Nephron progenitor cell (in vitro differentiated cells): ENCODE measurements at regions not wholly inside any gene's neighbourhood (a gene's known extent, or its start where the extent isn't known, plus 50 kb on each side); places are given as distances from the start of the nearest gene placed in this dataset.
"Not testable (repeated sequence)": the region's sequence is repeated elsewhere in the genome, so short reads cannot be mapped to it uniquely, and the experiment has no call there.

Source experiments
- DNase-seq: peaks from one replicate; pipeline ENCODE4 v3.0.0; 2021
- H3K27ac Mint-ChIP-seq: 2 replicates; pipeline ENCODE4 v1.8.0; 2021; ENCODE audit warnings: mild to moderate bottlenecking, moderate library complexity, mixed read lengths
- H3K27me3 Mint-ChIP-seq: 2 replicates; pipeline ENCODE4 v1.8.0; 2021; ENCODE audit warnings: mild to moderate bottlenecking, low read depth, mixed read lengths; ENCODE audit not compliant: poor library complexity
- H3K36me3 Mint-ChIP-seq: 2 replicates; pipeline ENCODE4 v1.8.0; 2021; ENCODE audit warnings: low read depth, mixed read lengths
- H3K4me1 Mint-ChIP-seq: 2 replicates; pipeline ENCODE4 v1.8.0; 2021; ENCODE audit warnings: mixed read lengths
- H3K4me3 Mint-ChIP-seq: 2 replicates; pipeline ENCODE4 v1.8.0; 2021; ENCODE audit warnings: mild to moderate bottlenecking, moderate library complexity, mixed read lengths
- H3K9me3 Mint-ChIP-seq: 2 replicates; pipeline ENCODE4 v1.8.0; 2021; ENCODE audit warnings: mild to moderate bottlenecking, moderate library complexity, mixed read lengths

- H3K4me1 Mint-ChIP-seq, H3K4me3 Mint-ChIP-seq, H3K36me3 Mint-ChIP-seq: not testable (repeated sequence)
Observed at GRCh38 chr22:11561744-11562143, 3966.2 kb upstream of the OR11H1 start.

DNA sequence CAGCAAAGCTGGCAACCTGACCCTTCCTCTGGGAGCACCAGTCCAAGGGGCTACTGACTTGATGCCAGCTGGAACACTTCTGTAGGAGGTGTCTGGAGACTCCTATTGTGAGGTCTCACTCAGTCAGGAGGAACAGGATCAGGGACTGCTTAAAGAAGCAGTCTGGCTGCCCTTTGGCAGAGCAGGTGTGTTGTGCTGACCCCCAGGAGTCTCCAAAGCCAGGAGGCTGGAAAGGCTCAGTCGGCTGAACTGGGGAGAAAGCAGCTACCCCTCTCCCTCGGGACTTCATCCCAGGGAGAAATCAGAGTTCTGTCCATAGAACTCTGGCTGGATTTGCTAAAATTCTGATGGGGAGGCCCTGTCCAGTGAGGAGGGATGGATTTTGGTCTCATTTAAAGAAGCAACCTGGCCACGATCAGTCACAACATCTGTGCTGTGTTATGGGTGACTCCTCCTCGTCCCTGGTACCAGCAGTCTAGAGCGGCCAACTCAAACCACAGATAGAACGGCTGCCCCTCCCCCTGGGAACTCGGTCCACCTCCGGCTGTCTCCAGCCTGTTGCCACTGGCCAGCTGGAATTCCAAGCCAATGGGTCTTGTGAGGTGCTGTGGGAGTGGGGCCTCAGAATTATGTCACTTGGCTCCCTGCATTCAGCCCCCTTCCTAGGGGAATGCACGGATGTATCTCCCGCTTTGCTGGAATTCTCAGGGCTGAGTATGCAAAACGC is 3959.0 kb upstream of the OR11H1 start:
- H3K4me1 Mint-ChIP-seq, H3K36me3 Mint-ChIP-seq, DNase-seq, H3K27me3 Mint-ChIP-seq, H3K27ac Mint-ChIP-seq, H3K4me3 Mint-ChIP-seq: not testable (repeated sequence)
- peaks cover 90% of the 10 kb centered on the region for H3K9me3 Mint-ChIP-seq

More at GRCh38 chr22:11561744-11562143, 3966.2 kb upstream of the OR11H1 start:
- H3K9me3 Mint-ChIP-seq, result peaks cover 58% of the 10 kb centered on the region
- not testable (repeated sequence) for H3K27ac Mint-ChIP-seq, DNase-seq, H3K27me3 Mint-ChIP-seq

DNA sequence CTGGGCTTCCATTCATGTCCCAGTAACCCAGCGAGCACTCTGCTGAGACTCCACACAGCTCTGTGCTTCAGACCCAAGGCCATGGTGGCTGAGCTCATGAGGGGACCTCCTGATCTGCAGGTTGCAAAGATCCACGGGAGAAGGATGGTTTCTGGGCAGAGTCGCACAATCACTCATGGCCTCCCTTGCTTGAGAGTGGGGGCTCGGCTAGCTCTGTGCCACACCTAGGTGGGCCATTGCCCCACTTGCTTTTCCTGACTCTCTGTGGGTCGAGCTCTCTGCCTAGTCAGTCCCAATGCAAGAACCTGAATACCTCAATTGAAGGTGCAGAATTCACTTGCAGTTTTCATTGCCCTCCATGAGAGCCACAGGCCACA is 3958.4 kb upstream of the OR11H1 start:
- Mint-ChIP-seq H3K9me3 (peaks cover 94% of the 10 kb centered on the region), H3K36me3 (peaks cover 12% of the 10 kb centered on the region)
- H3K27me3 Mint-ChIP-seq, H3K4me1 Mint-ChIP-seq, H3K27ac Mint-ChIP-seq, DNase-seq, H3K4me3 Mint-ChIP-seq: not testable (repeated sequence)

GRCh38 chr22:11573154-11573553 is 3954.8 kb upstream of the OR11H1 start:
- H3K27me3 Mint-ChIP-seq, H3K27ac Mint-ChIP-seq, H3K4me3 Mint-ChIP-seq, DNase-seq, H3K4me1 Mint-ChIP-seq: not testable (repeated sequence)
- peaks cover 100% of the 10 kb centered on the region for H3K9me3 Mint-ChIP-seq
- peaks cover 23% of the 10 kb centered on the region for H3K36me3 Mint-ChIP-seq

GRCh38 chr22:11574231-11574630 is 3953.8 kb upstream of the OR11H1 start:
- peaks cover 100% of the 10 kb centered on the region for H3K9me3 Mint-ChIP-seq
- H3K27me3 Mint-ChIP-seq, H3K27ac Mint-ChIP-seq, H3K4me1 Mint-ChIP-seq, DNase-seq, H3K4me3 Mint-ChIP-seq: not testable (repeated sequence)
- H3K36me3 Mint-ChIP-seq, result peaks cover 23% of the 10 kb centered on the region

DNA sequence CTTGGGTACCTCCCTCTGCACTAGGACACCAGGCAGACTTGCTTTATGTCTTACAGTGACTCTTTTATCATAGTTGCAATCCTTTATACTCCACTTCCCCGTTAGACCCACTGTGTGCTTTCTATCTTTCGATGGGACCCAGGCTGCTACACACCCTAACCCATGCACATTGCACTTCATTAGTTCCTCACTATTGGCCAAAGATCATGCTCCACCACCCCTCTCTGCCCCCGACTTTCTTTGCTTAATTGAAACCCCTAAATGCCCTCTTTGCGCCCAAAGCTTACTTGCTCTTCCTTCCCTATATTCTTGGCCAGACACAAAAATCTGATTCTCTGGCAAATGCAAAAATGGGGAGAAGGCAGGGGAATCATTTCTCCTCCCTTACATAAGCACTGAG is 3953.3 kb upstream of the OR11H1 start:
- H3K27ac Mint-ChIP-seq, H3K4me1 Mint-ChIP-seq, H3K4me3 Mint-ChIP-seq, H3K27me3 Mint-ChIP-seq, DNase-seq: not testable (repeated sequence)
- Mint-ChIP-seq H3K36me3 (peaks cover 23% of the 10 kb centered on the region), H3K9me3 (peaks cover 100% of the 10 kb centered on the region)

DNA sequence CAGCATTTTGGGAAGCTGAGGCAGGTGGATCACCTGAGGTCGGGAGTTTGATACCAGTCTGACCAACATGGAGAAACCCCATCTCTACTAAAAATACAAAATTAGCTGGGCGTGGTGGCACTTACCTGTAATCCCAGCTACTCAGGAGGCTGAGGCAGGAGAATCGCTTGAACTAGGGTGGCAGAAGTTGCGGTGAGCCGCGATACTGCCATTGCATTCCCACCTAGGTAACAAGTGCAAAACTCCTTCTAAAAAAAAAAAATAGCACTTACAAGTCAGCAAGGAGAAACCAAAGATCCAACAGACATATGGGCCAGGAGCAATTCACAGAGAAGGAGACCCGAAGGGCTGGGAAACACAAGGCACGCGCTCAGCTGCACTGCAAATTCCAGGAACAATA is 3951.3 kb upstream of the OR11H1 start:
- H3K27me3 Mint-ChIP-seq, H3K4me3 Mint-ChIP-seq: not testable (repeated sequence)

GRCh38 chr22:11578115-11578514 is 3949.9 kb upstream of the OR11H1 start:
- Mint-ChIP-seq H3K36me3 (peaks cover 15% of the 10 kb centered on the region), H3K9me3 (peaks cover 99% of the 10 kb centered on the region)
- DNase-seq, H3K4me1 Mint-ChIP-seq, H3K27ac Mint-ChIP-seq, H3K27me3 Mint-ChIP-seq, H3K4me3 Mint-ChIP-seq: not testable (repeated sequence)

More for the DNA sequence above, 3951.3 kb upstream of the OR11H1 start:
- H3K4me1 Mint-ChIP-seq, H3K27ac Mint-ChIP-seq, DNase-seq: not testable (repeated sequence)
- Mint-ChIP-seq H3K36me3 (peaks cover 21% of the 10 kb centered on the region), H3K9me3 (peaks cover 99% of the 10 kb centered on the region)

- not testable (repeated sequence) for H3K4me3 Mint-ChIP-seq, H3K4me1 Mint-ChIP-seq, H3K27me3 Mint-ChIP-seq, H3K27ac Mint-ChIP-seq, DNase-seq
- Mint-ChIP-seq H3K36me3 (peaks cover 15% of the 10 kb centered on the region), H3K9me3 (peaks cover 99% of the 10 kb centered on the region)
Observed at GRCh38 chr22:11578551-11578950, 3949.4 kb upstream of the OR11H1 start.

DNA sequence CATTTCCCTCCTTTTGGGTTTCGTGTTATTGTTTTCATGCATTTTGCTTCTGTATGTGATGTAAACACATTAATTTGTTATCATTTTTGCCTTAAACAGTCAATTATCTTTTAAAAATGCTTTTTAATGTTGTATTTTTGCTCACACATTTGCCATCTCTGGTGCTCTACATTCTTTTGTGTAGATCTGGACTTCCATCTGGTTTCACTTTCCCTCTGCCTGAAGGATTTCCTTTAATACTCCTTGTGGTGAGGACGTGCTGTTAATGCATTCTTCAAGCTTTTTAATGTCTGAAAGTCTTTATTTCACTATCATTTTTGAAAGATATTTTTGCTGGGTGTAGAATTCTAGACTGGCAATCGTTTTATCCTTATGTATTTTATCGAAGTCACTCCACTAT is 3945.9 kb upstream of the OR11H1 start:
- not testable (repeated sequence) for H3K27ac Mint-ChIP-seq, H3K36me3 Mint-ChIP-seq, H3K4me1 Mint-ChIP-seq, H3K4me3 Mint-ChIP-seq, DNase-seq, H3K27me3 Mint-ChIP-seq
- H3K9me3 Mint-ChIP-seq, result peaks cover 92% of the 10 kb centered on the region

- peaks cover 87% of the 10 kb centered on the region for H3K9me3 Mint-ChIP-seq
- H3K27me3 Mint-ChIP-seq, H3K4me3 Mint-ChIP-seq, H3K27ac Mint-ChIP-seq, H3K4me1 Mint-ChIP-seq, H3K36me3 Mint-ChIP-seq, DNase-seq: not testable (repeated sequence)
Observed at GRCh38 chr22:11584231-11584630, 3943.8 kb upstream of the OR11H1 start.

- not testable (repeated sequence) for DNase-seq, H3K4me1 Mint-ChIP-seq, H3K27me3 Mint-ChIP-seq, H3K4me3 Mint-ChIP-seq, H3K27ac Mint-ChIP-seq, H3K36me3 Mint-ChIP-seq
- peaks cover 98% of the 10 kb centered on the region for H3K9me3 Mint-ChIP-seq
Observed at GRCh38 chr22:11594552-11594951, 3933.4 kb upstream of the OR11H1 start.

GRCh38 chr22:11597666-11598358 is 3930.2 kb upstream of the OR11H1 start:
- H3K27ac Mint-ChIP-seq, H3K27me3 Mint-ChIP-seq, H3K4me3 Mint-ChIP-seq, DNase-seq, H3K4me1 Mint-ChIP-seq, H3K36me3 Mint-ChIP-seq: not testable (repeated sequence)
- H3K9me3 Mint-ChIP-seq, result peaks cover 98% of the 10 kb centered on the region
